GM23248 (cell line): ENCODE measurements at regions not wholly inside any gene's neighbourhood (a gene's known extent, or its start where the extent isn't known, plus 50 kb on each side); places are given as distances from the start of the nearest gene placed in this dataset.

ENCODE experiments used
- DNase-seq: peaks from one replicate; pipeline ENCODE4 v3.0.0-alpha.2; 2015
- H2AFZ ChIP-seq: fragments of 200-600 bp; sonication (generic); 2 replicates; pipeline ENCODE4 v1.6.1; 2016; ENCODE audit warnings: antibody characterized with exemption
- H3F3A ChIP-seq: fragments of 200-600 bp; sonication (generic); 2 replicates; pipeline ENCODE4 v1.6.1; 2016; ENCODE audit warnings: mild to moderate bottlenecking, antibody characterized with exemption, mixed run types; ENCODE audit not compliant: insufficient read depth
- H3K27ac ChIP-seq: fragments of 200-600 bp; sonication (generic); 2 replicates; pipeline ENCODE4 v1.5.1; 2016; ENCODE audit warnings: mild to moderate bottlenecking
- H3K27me3 ChIP-seq: fragments of 200-600 bp; sonication (generic); replicated peaks from 2 replicates; pipeline ENCODE4 v1.6.1; 2016; ENCODE audit warnings: mild to moderate bottlenecking; ENCODE audit not compliant: insufficient read depth
- H3K36me3 ChIP-seq: fragments of 200-600 bp; sonication (generic); 2 replicates; pipeline ENCODE4 v1.6.1; 2016; ENCODE audit warnings: low read depth, mild to moderate bottlenecking
- H3K4me1 ChIP-seq: fragments of 200-600 bp; sonication (generic); 2 replicates; pipeline ENCODE4 v1.6.1; 2016; ENCODE audit warnings: mild to moderate bottlenecking; ENCODE audit not compliant: insufficient read depth
- H3K4me2 ChIP-seq: fragments of 200-600 bp; sonication (generic); one replicate; pipeline ENCODE4 v1.6.1; 2016; ENCODE audit warnings: mild to moderate bottlenecking; ENCODE audit not compliant: unreplicated experiment
- H3K4me3 ChIP-seq: fragments of 200-600 bp; sonication (generic); 2 replicates; pipeline ENCODE4 v1.5.1; 2016; ENCODE audit warnings: mild to moderate bottlenecking
- H3K79me2 ChIP-seq: fragments of 200-600 bp; sonication (generic); 2 replicates; pipeline ENCODE4 v1.6.1; 2016; ENCODE audit warnings: mild to moderate bottlenecking; ENCODE audit not compliant: insufficient read depth
- H3K9ac ChIP-seq: fragments of 200-600 bp; sonication (generic); 2 replicates; pipeline ENCODE4 v1.6.1; 2016; ENCODE audit warnings: mild to moderate bottlenecking
- H3K9me2 ChIP-seq: fragments of 200-600 bp; sonication (generic); 2 replicates; pipeline ENCODE4 v1.6.1; 2016; ENCODE audit warnings: mixed run types, mild to moderate bottlenecking, moderate library complexity; ENCODE audit not compliant: insufficient read depth
- H3K9me3 ChIP-seq: fragments of 200-600 bp; sonication (generic); one replicate; pipeline ENCODE4 v1.6.1; 2017; ENCODE audit warnings: low read depth
- H4K20me1 ChIP-seq: fragments of 200-600 bp; sonication (generic); 2 replicates; pipeline ENCODE4 v1.6.0; 2016; ENCODE audit not compliant: insufficient read depth
- EZH2 ChIP-seq: fragments of 200-600 bp; sonication (generic); IDR thresholded peaks from 2 replicates; pipeline ENCODE4 v1.6.1; 2018; ENCODE audit warnings: antibody characterized with exemption, mild to moderate bottlenecking; ENCODE audit not compliant: insufficient read depth, poor library complexity, severe bottlenecking
- EZH2phosphoT487 ChIP-seq: fragments of 200-600 bp; sonication (generic); IDR thresholded peaks from 2 replicates; pipeline ENCODE4 v1.6.1; 2018; ENCODE audit warnings: antibody characterized with exemption, moderate library complexity, mild to moderate bottlenecking, low read depth; ENCODE audit not compliant: insufficient read depth
- WGBS, 2 experiments: methylation state at CpG; one replicate each; pipeline ENCODE4 v1.1.6; 2015 to 2017; ENCODE audit warnings: low lambda C conversion rate in 2 of 2, low coverage in 1 of 2; ENCODE audit errors: missing lambda C conversion rate in 2 of 2; 5-methylcytosine and 5-hydroxymethylcytosine counted together
- in situ Hi-C: fragments of 300-500 bp; cut with MboI; formaldehyde crosslinking; loops from 2 replicates; pipeline ENCODE4 v1.15.0; 2020

DNA sequence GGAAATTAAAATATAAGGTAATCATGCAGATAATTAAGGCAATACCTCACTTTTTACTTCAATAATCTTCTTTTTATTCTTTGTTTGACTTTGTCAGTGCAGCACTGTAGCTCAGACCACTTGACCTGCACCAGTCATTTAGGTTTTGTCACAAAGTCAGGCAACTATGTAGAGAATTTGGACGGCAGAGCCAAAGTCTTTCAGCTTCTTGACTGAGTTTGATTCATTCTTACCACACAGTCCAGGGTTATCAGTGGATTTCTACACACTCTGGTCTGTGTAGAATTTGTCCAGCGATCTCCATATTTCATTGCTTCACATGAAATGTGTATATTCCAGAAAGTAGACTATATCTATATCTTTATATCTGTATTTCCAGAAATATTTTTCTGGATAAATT lies 107.3 kb downstream of the TFAP2B start:
- WGBS, 2 experiments: 22 to 34% methylated on average over 2 of the region's 2 CpGs
- no peak overlapping the region for H3K9ac ChIP-seq
- no peaks in the 10 kb centered on the region for H3K36me3 ChIP-seq
- no peaks in the 10 kb centered on the region for H3K9me3 ChIP-seq
- no peaks in the 10 kb centered on the region for H4K20me1 ChIP-seq
- no peaks in the 10 kb centered on the region for H3K27me3 ChIP-seq
- in situ Hi-C loops: no loop called here
- H2AFZ ChIP-seq: no peak overlapping the region
- no peaks in the 10 kb centered on the region for H3F3A ChIP-seq
- no peaks in the 10 kb centered on the region for H3K79me2 ChIP-seq
- TF ChIP-seq EZH2phosphoT487 (no peak), EZH2 (no peak)
- H3K4me1 ChIP-seq: no peaks in the 10 kb centered on the region
- no peaks in the 10 kb centered on the region for H3K9me2 ChIP-seq
- no peak overlapping the region for H3K4me3 ChIP-seq
- no peak for DNase-seq
- H3K27ac ChIP-seq: no peak overlapping the region
- H3K4me2 ChIP-seq: no peak overlapping the region

GRCh38 chr6:50927800-50928199 lies 109.1 kb downstream of the TFAP2B start:
- Histone ChIP-seq H3K9ac (no peak overlapping the region), H3K27ac (no peak overlapping the region), H3K9me2 (no peaks in the 10 kb centered on the region), H3F3A (no peaks in the 10 kb centered on the region), H3K36me3 (no peaks in the 10 kb centered on the region), H3K4me3 (no peak overlapping the region), H3K9me3 (no peaks in the 10 kb centered on the region), H3K4me2 (no peak overlapping the region), H2AFZ (no peak overlapping the region), H3K4me1 (no peaks in the 10 kb centered on the region), H4K20me1 (no peaks in the 10 kb centered on the region), H3K27me3 (no peaks in the 10 kb centered on the region), H3K79me2 (no peaks in the 10 kb centered on the region)
- TF ChIP-seq EZH2: no peak
- TF ChIP-seq EZH2phosphoT487: no peak
- WGBS, 2 experiments: 17 to 21% methylated on average over 3 of the region's 3 CpGs
- in situ Hi-C loops: no loop called here
- no peak for DNase-seq

DNA sequence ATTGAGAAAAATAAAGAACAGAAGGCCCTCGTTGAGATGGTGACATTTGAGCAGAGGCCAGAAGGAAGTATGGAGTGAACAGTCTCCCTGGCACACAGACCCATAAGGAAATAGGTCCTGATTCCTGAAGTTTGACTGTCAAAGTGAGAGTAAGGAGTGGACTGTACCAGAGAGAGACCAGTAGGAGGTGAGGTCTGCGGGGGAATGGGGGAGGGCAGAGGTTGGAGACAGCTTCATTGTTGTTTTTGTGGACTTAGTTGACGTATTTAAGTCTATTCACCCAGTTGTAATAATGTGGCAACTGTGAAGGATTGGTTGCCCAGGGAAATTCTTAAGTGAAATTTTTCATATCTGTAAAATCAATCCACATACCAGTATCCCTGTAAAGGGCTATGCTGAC lies 110.7 kb downstream of the TFAP2B start:
- no peak overlapping the region for H3K27ac ChIP-seq
- H3K36me3 ChIP-seq: no peaks in the 10 kb centered on the region
- no peaks in the 10 kb centered on the region for H3F3A ChIP-seq
- no peak for TF ChIP-seq EZH2phosphoT487
- TF ChIP-seq EZH2: no peak
- no peaks in the 10 kb centered on the region for H4K20me1 ChIP-seq
- no peaks in the 10 kb centered on the region for H3K9me3 ChIP-seq
- no peak for DNase-seq
- H3K4me3 ChIP-seq: no peak overlapping the region
- in situ Hi-C loops: no loop called here
- H3K9me2 ChIP-seq: no peaks in the 10 kb centered on the region
- H2AFZ ChIP-seq: no peak overlapping the region
- no peak overlapping the region for H3K4me2 ChIP-seq
- 18 to 24% methylated on average over 3 of the region's 3 CpGs for WGBS, 2 experiments
- no peaks in the 10 kb centered on the region for H3K27me3 ChIP-seq
- H3K79me2 ChIP-seq: no peaks in the 10 kb centered on the region
- no peaks in the 10 kb centered on the region for H3K4me1 ChIP-seq
- no peak overlapping the region for H3K9ac ChIP-seq

DNA sequence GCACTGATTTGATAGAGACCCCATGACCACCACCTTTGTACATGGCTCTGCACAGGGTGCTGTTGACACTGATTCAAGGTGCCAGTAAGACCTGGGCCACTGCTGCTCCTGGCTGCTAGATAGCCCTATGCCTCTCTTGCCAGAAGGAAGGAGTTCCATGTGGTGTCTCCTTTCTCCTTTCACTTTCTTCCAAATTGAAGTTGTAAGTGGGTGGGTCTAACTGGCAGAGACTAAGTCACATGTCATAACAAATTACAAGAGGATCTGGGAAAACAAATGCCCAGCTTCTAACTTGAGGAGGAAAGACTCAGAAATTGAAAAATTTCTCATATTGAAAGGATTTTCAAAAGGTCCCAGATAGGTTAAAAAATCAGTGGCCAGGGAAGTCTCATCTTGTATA lies 116.8 kb downstream of the TFAP2B start:
- Histone ChIP-seq H3K36me3 (no peaks in the 10 kb centered on the region), H3K9ac (no peak overlapping the region), H3K4me1 (no peaks in the 10 kb centered on the region), H3K9me3 (no peaks in the 10 kb centered on the region), H3K9me2 (no peaks in the 10 kb centered on the region), H2AFZ (no peak overlapping the region), H3K27me3 (no peaks in the 10 kb centered on the region), H3F3A (no peaks in the 10 kb centered on the region), H3K4me2 (no peak overlapping the region), H3K4me3 (no peak overlapping the region), H3K27ac (no peak overlapping the region), H4K20me1 (no peaks in the 10 kb centered on the region), H3K79me2 (no peaks in the 10 kb centered on the region)
- TF ChIP-seq EZH2phosphoT487: no peak
- TF ChIP-seq EZH2: no peak
- in situ Hi-C loops: no loop called here
- no peak for DNase-seq

- no peaks in the 10 kb centered on the region for H3K9me2 ChIP-seq
- in situ Hi-C loops: no loop called here
- H4K20me1 ChIP-seq: no peaks in the 10 kb centered on the region
- H3F3A ChIP-seq: no peaks in the 10 kb centered on the region
- no peak for TF ChIP-seq EZH2
- no peak for TF ChIP-seq EZH2phosphoT487
- no peaks in the 10 kb centered on the region for H3K9me3 ChIP-seq
- no peak overlapping the region for H3K27ac ChIP-seq
- DNase-seq: no peak
- H3K79me2 ChIP-seq: no peaks in the 10 kb centered on the region
- no peak overlapping the region for H3K4me3 ChIP-seq
- no peak overlapping the region for H2AFZ ChIP-seq
- H3K4me1 ChIP-seq: no peaks in the 10 kb centered on the region
- no peaks in the 10 kb centered on the region for H3K36me3 ChIP-seq
- WGBS, 2 experiments: 0% methylated on average over 1 of the region's 1 CpG
- no peak overlapping the region for H3K9ac ChIP-seq
- H3K27me3 ChIP-seq: no peaks in the 10 kb centered on the region
- no peak overlapping the region for H3K4me2 ChIP-seq
Measured at GRCh38 chr6:50936277-50936681, 117.6 kb downstream of the TFAP2B start.
